ENCODE measurements at regions not wholly inside any gene's neighbourhood (a gene's known extent, or its start where the extent isn't known, plus 50 kb on each side); places are given as distances from the start of the nearest gene placed in this dataset.

DNA sequence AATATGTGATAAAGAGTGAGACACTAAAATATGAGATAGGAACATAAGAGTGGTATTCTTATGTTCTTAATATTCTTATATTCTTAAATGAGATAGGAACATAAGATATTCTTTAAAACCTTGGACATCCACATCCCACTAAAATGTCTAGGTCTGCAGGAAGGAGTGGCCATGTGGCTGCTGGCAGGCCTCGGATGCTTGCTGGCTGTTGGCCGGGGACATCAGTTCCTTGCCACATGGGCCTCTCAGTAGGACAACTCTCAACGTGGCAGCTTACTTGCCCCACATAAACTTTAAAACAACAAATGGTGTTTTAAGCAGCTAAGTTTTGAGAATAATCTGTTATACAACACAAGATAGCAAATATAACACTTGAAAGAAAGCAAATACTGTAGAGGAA is 240.1 kb downstream of the CASP12 start:
- no peak for DNase-seq (ENCODE audit: extremely low read depth in 1 of 2, low read depth in 1 of 2)

GRCh38 chr11:104657083-104657482 is 241.2 kb downstream of the CASP12 start:
- DNase-seq (ENCODE audit: extremely low read depth in 1 of 2, low read depth in 1 of 2): no peak

DNA sequence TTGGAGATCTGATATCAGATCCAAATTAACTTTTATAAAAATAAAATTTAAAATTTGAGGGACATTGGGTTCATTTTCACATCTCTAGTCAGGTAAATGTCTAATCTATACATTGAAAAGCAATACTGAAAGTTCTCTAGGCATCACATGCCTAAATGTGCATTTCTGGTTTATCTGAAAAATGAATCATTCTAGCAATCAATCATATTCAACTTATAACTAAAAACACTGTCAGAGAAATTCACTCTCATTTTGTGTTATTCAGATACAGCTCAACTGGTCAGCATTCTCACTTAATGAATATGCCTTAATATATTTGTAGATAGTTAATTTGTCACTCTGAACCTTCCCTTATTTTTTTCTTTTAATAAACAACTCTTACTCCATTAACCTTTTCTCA is 243.2 kb downstream of the CASP12 start:
- no peak for DNase-seq (ENCODE audit: extremely low read depth in 1 of 2, low read depth in 1 of 2)

- no peak for DNase-seq (ENCODE audit: extremely low read depth in 1 of 2, low read depth in 1 of 2)
These were observed 244.0 kb downstream of the CASP12 start for GRCh38 chr11:104654181-104654813.

DNA sequence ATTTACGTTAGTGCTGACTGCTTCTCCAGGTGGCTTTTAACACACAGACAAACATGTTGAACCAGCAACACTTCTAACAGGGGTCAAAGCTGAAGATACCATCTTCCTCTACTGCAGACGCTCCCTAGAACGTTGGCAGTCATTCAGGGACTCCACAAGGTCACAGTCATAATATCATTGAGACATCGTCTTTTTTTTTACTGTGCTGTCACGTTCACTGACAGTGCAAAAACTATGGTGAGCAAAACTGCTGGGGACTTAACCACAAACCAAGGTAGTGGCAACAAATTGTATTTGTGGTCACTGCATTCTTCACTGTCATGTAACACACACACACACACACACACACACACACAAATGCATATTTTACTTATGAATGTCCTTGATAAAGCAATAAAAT is 244.9 kb downstream of the CASP12 start:
- no peak for DNase-seq (ENCODE audit: extremely low read depth in 1 of 2, low read depth in 1 of 2)

- no peak for DNase-seq (ENCODE audit: extremely low read depth in 1 of 2, low read depth in 1 of 2)
These were observed 245.3 kb downstream of the CASP12 start for GRCh38 chr11:104652996-104653395.

GRCh38 chr11:104650234-104650633 is 248.0 kb downstream of the CASP12 start:
- no peak for DNase-seq (ENCODE audit: extremely low read depth in 1 of 2, low read depth in 1 of 2)

GRCh38 chr11:104649002-104649401 is 249.3 kb downstream of the CASP12 start:
- DNase-seq (ENCODE audit: extremely low read depth in 1 of 2, low read depth in 1 of 2): no peak

DNA sequence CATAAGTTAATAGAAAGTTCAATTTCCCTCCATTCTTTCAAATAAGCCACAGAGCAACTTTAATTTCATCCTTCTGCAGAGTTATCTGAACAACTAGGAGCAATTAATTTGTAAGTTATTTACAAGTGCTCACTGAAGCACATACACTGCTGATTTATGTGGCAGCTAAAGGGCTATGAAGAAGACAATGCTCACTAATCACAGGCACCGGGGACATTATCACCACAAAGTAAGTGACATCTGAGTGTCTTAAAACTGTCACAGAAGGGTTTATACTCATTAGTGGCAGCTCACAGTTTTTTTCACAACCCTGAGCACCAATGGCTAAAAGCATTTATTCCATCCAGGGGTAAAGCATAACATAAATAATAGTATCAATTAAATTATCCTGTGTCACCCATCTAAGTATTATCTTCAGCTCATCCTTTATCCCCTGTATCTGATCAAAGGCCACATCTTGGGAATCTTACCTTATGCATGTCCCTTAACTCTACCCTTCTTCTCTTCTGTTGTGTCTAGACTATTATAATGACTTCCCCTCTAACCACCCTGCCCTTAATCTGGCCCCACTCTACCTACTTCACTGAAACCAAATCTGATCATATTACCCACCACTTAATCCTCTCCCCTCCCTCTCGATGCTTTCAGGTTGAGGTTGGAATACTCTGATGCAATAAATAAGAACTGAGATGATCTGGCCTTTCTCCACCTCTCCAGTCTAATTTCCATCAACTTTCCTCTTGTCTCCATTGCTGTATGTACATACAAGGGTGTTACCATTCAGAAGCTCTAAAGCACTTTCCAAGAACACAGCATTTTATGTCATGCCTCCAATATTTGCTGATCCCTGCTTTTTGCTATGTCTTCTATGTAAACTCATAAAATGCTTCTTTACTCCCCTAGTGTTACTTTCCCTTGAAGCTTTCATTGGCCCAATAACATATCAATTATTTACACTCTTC is 252.7 kb downstream of the CASP12 start:
- DNase-seq (ENCODE audit: extremely low read depth in 1 of 2, low read depth in 1 of 2): no peak

DNA sequence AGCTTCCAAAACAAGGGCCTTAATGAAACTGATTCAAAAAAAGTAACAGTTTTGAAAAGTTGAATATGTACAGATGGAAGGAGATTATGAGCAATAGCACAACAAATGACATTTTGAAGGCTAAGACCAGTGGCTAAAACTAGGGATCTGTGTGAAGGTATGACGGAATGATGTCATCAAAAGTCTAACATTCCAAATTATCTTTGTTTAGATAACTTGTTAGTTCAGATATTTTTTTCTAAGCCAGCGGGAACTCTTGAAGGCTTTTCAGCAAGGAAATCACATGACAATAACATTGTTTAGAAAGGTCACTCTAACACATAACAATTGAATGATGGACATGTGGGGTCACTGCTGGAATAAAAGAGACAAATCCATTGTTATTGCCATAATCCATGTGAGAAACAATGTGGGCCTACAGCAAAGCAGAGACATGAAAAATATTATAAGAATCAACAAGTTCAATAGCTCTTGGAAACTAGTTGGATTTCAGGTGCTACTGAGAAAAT is 260.5 kb downstream of the CASP12 start:
- no peak for DNase-seq (ENCODE audit: extremely low read depth in 1 of 2, low read depth in 1 of 2)

GRCh38 chr11:104633226-104633625 is 265.0 kb downstream of the CASP12 start:
- no peak for DNase-seq (ENCODE audit: extremely low read depth in 1 of 2, low read depth in 1 of 2)

DNA sequence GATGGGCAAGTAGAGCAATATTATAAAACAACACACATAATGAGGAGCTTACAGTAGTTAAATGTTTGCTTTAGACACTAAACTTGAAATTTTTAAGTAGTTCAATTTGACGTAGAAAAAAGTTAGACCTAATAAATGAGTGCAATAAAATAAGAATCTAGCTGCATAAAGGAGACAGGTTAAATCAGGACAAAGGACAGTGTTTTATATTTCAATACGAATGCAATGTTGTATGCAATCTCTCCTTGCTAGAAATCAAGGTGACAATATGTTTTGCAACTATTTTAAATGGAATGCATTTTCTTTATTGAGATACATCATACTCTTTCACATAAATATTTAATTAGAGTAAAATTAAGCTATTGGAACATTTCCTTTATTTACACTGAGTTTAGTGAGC is 267.9 kb downstream of the CASP12 start:
- DNase-seq (ENCODE audit: extremely low read depth in 1 of 2, low read depth in 1 of 2): no peak

DNA sequence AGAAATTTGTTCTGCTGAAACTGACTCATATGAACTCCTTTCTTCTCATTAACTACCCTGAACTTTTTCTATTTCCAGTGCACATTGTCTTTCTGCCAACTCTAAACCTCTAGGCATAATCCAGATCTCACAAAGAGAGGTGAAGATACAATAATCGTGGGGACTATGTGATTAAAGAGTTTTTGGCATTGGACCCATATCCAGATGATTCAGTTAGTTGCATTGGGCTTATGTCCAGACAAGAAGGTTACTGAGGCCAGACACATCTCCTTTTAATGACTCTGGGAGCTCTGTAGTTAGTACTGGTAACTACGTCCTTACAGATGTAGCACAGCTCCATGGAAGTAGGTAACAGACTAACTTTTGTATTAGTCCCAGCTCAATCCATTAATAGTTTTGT is 273.0 kb downstream of the CASP12 start:
- no peak for DNase-seq (ENCODE audit: extremely low read depth in 1 of 2, low read depth in 1 of 2)

DNA sequence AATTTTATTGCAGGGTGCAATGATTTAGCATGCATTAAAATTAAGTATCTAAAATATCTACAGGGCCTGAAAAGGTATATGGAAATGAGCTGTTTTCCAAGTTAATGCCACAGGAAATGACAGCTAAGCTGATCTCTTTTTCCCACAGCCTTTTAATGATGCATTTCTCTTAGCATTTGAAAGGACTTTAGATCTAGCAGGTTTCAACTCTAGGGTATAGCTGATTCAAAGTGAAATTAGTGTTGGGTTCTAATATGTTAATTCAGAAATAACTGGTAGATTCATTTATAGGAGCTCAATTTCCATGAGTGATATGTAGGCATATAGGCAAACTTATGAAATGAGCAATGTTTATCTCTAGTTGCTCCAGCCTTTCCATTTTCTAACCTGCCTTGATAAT is 274.2 kb downstream of the CASP12 start:
- no peak for DNase-seq (ENCODE audit: extremely low read depth in 1 of 2, low read depth in 1 of 2)

GRCh38 chr11:104623518-104623917 is 274.7 kb downstream of the CASP12 start:
- DNase-seq (ENCODE audit: extremely low read depth in 1 of 2, low read depth in 1 of 2): no peak

- no peak for DNase-seq (ENCODE audit: extremely low read depth in 1 of 2, low read depth in 1 of 2)
These were observed 277.3 kb downstream of the CASP12 start for GRCh38 chr11:104620991-104621390.

- no peak for DNase-seq (ENCODE audit: extremely low read depth in 1 of 2, low read depth in 1 of 2)
These were observed 278.5 kb downstream of the CASP12 start for GRCh38 chr11:104619751-104620150.

- no peak for DNase-seq (ENCODE audit: extremely low read depth in 1 of 2, low read depth in 1 of 2)
These were observed 279.3 kb downstream of the CASP12 start for GRCh38 chr11:104618954-104619353.

DNA sequence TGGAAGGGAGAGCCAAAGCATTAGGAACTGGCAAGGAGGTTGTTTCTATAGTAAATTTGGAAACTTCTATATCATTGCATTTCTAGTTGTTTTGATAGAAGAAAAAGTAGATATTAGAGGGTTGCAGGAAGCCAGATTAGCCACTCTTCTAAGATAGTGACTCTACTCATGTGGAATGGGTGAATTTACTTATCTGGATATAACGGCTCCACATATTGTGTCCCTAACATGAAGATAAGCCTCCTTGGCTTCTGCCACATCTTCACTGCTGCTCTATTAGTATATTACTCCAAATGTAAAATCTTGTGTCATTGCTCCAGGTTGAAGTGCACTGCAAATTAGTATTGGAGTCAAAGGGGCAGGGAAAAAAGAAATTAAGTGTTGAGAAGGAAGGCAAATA is 283.3 kb downstream of the CASP12 start:
- no peak for DNase-seq (ENCODE audit: extremely low read depth in 1 of 2, low read depth in 1 of 2)

GRCh38 chr11:104614117-104614680 is 284.1 kb downstream of the CASP12 start:
- no peak for DNase-seq (ENCODE audit: extremely low read depth in 1 of 2, low read depth in 1 of 2)

DNA sequence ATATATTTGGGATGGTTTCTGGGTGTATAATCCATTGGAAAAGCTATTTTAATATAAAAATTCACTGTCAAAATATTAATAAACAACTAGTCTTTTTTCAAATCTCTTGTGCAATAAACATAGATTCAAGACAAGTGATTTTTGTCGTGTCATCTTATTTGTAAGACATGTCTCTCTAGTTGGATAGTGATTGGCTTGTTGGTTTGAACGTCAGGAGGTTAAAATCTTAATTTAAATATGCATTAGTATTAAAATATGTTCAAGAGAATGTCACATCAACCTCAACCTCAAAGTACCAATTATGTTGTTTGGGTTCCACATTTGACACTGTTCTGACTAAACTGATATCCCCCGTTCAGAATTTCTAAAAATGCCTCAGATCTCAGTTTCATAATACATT is 287.6 kb downstream of the CASP12 start:
- DNase-seq (ENCODE audit: extremely low read depth in 1 of 2, low read depth in 1 of 2): no peak
